Endothelial cell of umbilical vein (primary cell): ENCODE measurements at regions not wholly inside any gene's neighbourhood (a gene's known extent, or its start where the extent isn't known, plus 50 kb on each side); places are given as distances from the start of the nearest gene placed in this dataset.

Experiments used
- BruUV-seq: library from RNA; stranded (reverse); fragments of 400-500 nt; replicated peaks from 2 replicates; lab custom pipeline; 2021; lab: Mats Ljungman, UMichigan
- CTCF ChIA-PET: fragments of 300-600, 350-600 bp; sonication (Branson Sonifier 250); formaldehyde crosslinking; loops from one replicate; lab custom pipeline; 2021; ENCODE audit warnings: antibody characterized with exemption, inconsistent platforms; lab: Charles Lee
- POLR2A ChIA-PET: fragments of 300-600, 350-600 bp; sonication (Branson Sonifier 250); formaldehyde crosslinking; loops from one replicate; lab custom pipeline; 2021; ENCODE audit warnings: antibody characterized with exemption, inconsistent platforms; lab: Charles Lee
- DNase-seq: peaks from one replicate; pipeline ENCODE4 v3.0.0-alpha.2; 2011; ENCODE audit warnings: low read depth, low spot score
- FAIRE-seq: peaks from 2 replicates; lab custom pipeline; 2011; peaks lifted over from hg19 to GRCh38; lab: Jason Lieb, UNC
- H2AFZ ChIP-seq: 2 replicates; pipeline ENCODE4 v1.6.0; 2012; ENCODE audit warnings: low read depth, low read length, control low read depth, inconsistent platforms
- H3K27ac ChIP-seq: 2 replicates; pipeline ENCODE4 v1.5.1; 2011; ENCODE audit warnings: low read depth, mild to moderate bottlenecking, control low read depth, low read length, moderate library complexity; ENCODE audit not compliant: insufficient read depth
- H3K27me3 ChIP-seq, 2 experiments: 2 replicates each; pipeline versions ENCODE4 v1.6.0 to v1.6.1; 2011; ENCODE audit warnings: low read length in 2 of 2, mixed read lengths in 1 of 2; ENCODE audit not compliant: control insufficient read depth in 2 of 2, insufficient read depth in 2 of 2
- H3K36me3 ChIP-seq, 2 experiments: 2 replicates in 1 of 2; 3 replicates in 1 of 2; pipeline ENCODE4 v1.5.1; 2011; ENCODE audit warnings: low read length in 2 of 2, mild to moderate bottlenecking in 1 of 2, moderate library complexity in 1 of 2; ENCODE audit not compliant: control insufficient read depth in 2 of 2, insufficient read depth in 2 of 2; ENCODE audit errors: extremely low read depth in 1 of 2
- H3K4me1 ChIP-seq: 3 replicates; pipeline ENCODE4 v1.5.1; 2011; ENCODE audit warnings: mild to moderate bottlenecking, low read length; ENCODE audit not compliant: control insufficient read depth, insufficient read depth; ENCODE audit errors: extremely low read depth
- H3K4me2 ChIP-seq: 2 replicates; pipeline ENCODE4 v1.6.1; 2011; ENCODE audit warnings: low read length, control low read depth, mixed read lengths; ENCODE audit not compliant: insufficient read depth
- H3K4me3 ChIP-seq, 3 experiments: fragments of 200-600 bp in 1 of 3; sonication (generic), shearing (Covaris generic) in 1 of 3; replicated peaks in 1 of 3; 2 replicates each; pipeline ENCODE4 v1.5.1; 2011 to 2016; ENCODE audit warnings: control low read depth in 3 of 3, low read length in 3 of 3, mild to moderate bottlenecking in 2 of 3, inconsistent platforms in 1 of 3, low read depth in 1 of 3, moderate library complexity in 1 of 3; ENCODE audit not compliant: insufficient read depth in 1 of 3
- H3K79me2 ChIP-seq: 2 replicates; pipeline ENCODE4 v1.6.0; 2012; ENCODE audit warnings: low read length, inconsistent platforms; ENCODE audit not compliant: control insufficient read depth, insufficient read depth
- H3K9ac ChIP-seq: replicated peaks from 2 replicates; pipeline ENCODE3; 2011; ENCODE audit warnings: low read length, control low read depth; ENCODE audit not compliant: insufficient read depth; ENCODE audit errors: extremely low read depth
- H3K9me1 ChIP-seq: replicated peaks from 3 replicates; pipeline ENCODE4 v1.6.0; 2011; ENCODE audit warnings: mild to moderate bottlenecking, low read length; ENCODE audit not compliant: control insufficient read depth, insufficient read depth; ENCODE audit errors: extremely low read depth
- H3K9me3 ChIP-seq: replicated peaks from 2 replicates; pipeline ENCODE4 v1.5.1; 2012; ENCODE audit warnings: low read length, inconsistent platforms; ENCODE audit not compliant: control insufficient read depth, insufficient read depth
- H4K20me1 ChIP-seq: replicated peaks from 2 replicates; pipeline ENCODE3; 2011; ENCODE audit warnings: mild to moderate bottlenecking, low read length; ENCODE audit not compliant: control insufficient read depth, insufficient read depth; ENCODE audit errors: extremely low read depth
- CTCF ChIP-seq, 2 donors: IDR thresholded peaks; 1 replicate in 1 of 2; 2 replicates in 1 of 2; pipeline ENCODE4 v1.5.1; 2011; ENCODE audit warnings: low read length in 2 of 2, mild to moderate bottlenecking in 2 of 2, moderate library complexity in 2 of 2, control low read depth in 1 of 2, inconsistent platforms in 1 of 2, low read depth in 1 of 2; ENCODE audit not compliant: insufficient read depth in 1 of 2; ENCODE audit errors: extremely low read depth in 1 of 2
- MAX ChIP-seq: IDR thresholded peaks from 2 replicates; pipeline ENCODE4 v1.6.1; 2011; ENCODE audit not compliant: insufficient read depth, insufficient read length
- dilution Hi-C: fragments of 300-500 bp; cut with MboI; formaldehyde crosslinking; loops from one replicate; pipeline ENCODE4 v1.15.0; 2019; ENCODE audit warnings: low sequenced_read_pairs; ENCODE audit not compliant: extremely low pct_ligation_motif_present
- intact Hi-C: fragments of 100-400 bp; cut with micrococcal nuclease; formaldehyde crosslinking; loops from one replicate; pipeline ENCODE4 v1.10.0; 2022

- no peaks in the 10 kb centered on the region for H3K9me1 ChIP-seq
- ChIA-PET CTCF (interaction anchor here (1.2 to 1.7 kb wide), 2 partner anchors 10 kb away, joined by 3 to 4 read pairs; no protein-coding TSS in a partner anchor), POLR2A (no interaction called here)
- no peak overlapping the region for H3K4me3 ChIP-seq
- H3K4me2 ChIP-seq = no peak overlapping the region
- no TSS peak for BruUV-seq
- no peaks in the 10 kb centered on the region for H3K9me3 ChIP-seq
- no peaks in the 10 kb centered on the region for H3K4me1 ChIP-seq
- dilution Hi-C loops = no loop called here
- DNase-seq (no peak), FAIRE-seq (no peak)
- H3K79me2 ChIP-seq = no peaks in the 10 kb centered on the region
- no peak overlapping the region for H3K27ac ChIP-seq
- intact Hi-C loops = no loop called here
- H3K27me3 ChIP-seq = no peaks in the 10 kb centered on the region
- H2AFZ ChIP-seq = no peak overlapping the region
- no peak overlapping the region for H3K9ac ChIP-seq
- no peaks in the 10 kb centered on the region for H4K20me1 ChIP-seq
- no peak for TF ChIP-seq CTCF (IDR thresholded peaks at IDR 0.05; ENCODE audit: extremely low read depth in 1 of 2, insufficient read depth in 1 of 2, low read depth in 1 of 2, low read length in 2 of 2)
- TF ChIP-seq MAX = no peak
- no peaks in the 10 kb centered on the region for H3K36me3 ChIP-seq
These were observed 363.6 kb upstream of the CWC22 start for GRCh38 chr2:180370511-180371205.

GRCh38 chr2:180368881-180369280 lies 361.8 kb upstream of the CWC22 start:
- no peak overlapping the region for H3K4me2 ChIP-seq
- H3K4me1 ChIP-seq = no peaks in the 10 kb centered on the region
- no TSS peak for BruUV-seq
- no peak overlapping the region for H3K9ac ChIP-seq
- no peaks in the 10 kb centered on the region for H4K20me1 ChIP-seq
- POLR2A ChIA-PET = no interaction called here
- DNase-seq (no peak), FAIRE-seq (no peak)
- CTCF ChIA-PET = no interaction called here
- no peaks in the 10 kb centered on the region for H3K9me1 ChIP-seq
- TF ChIP-seq CTCF (IDR thresholded peaks at IDR 0.05; ENCODE audit: extremely low read depth in 1 of 2, insufficient read depth in 1 of 2, low read depth in 1 of 2, low read length in 2 of 2) (no peak), MAX (no peak)
- no peak overlapping the region for H3K27ac ChIP-seq
- H3K27me3 ChIP-seq = no peaks in the 10 kb centered on the region
- no peaks in the 10 kb centered on the region for H3K79me2 ChIP-seq
- no peaks in the 10 kb centered on the region for H3K9me3 ChIP-seq
- dilution Hi-C loops = no loop called here
- no peak overlapping the region for H3K4me3 ChIP-seq
- intact Hi-C loops = no loop called here
- no peak overlapping the region for H2AFZ ChIP-seq
- H3K36me3 ChIP-seq = no peaks in the 10 kb centered on the region
